ENCODE measurements at regions not wholly inside any gene's neighbourhood (a gene's known extent, or its start where the extent isn't known, plus 50 kb on each side); places are given as distances from the start of the nearest gene placed in this dataset.

GRCh38 chr2:188138313-188138712 is 153.4 kb upstream of the GULP1 start:
- H3K9ac ChIP-seq (ENCODE audit: insufficient read depth in 1 of 2, low read length in 2 of 2), result no peak overlapping the region
- H3K9me3 ChIP-seq (ENCODE audit: control insufficient read depth in 4 of 4, insufficient read depth in 3 of 4, low read length in 3 of 4), result no peaks in the 10 kb centered on the region
- ATAC-seq (ENCODE audit: insufficient read depth, low FRiP score) (no peak), DNase-seq (no peak)
- H3K36me3 ChIP-seq (ENCODE audit: control insufficient read depth in 4 of 4, insufficient read depth in 4 of 4, low read length in 4 of 4), result no peaks in the 10 kb centered on the region
- no peak overlapping the region for H3K27ac ChIP-seq (ENCODE audit: low read depth in 1 of 2, low read length in 1 of 2)
- no peaks in the 10 kb centered on the region for H3K4me1 ChIP-seq (ENCODE audit: control insufficient read depth in 5 of 5, insufficient read depth in 5 of 5, low read length in 5 of 5)
- TF ChIP-seq CTCF (IDR thresholded peaks at IDR 0.05; ENCODE audit: control extremely low read depth, extremely low read depth), result no peak
- no peaks in the 10 kb centered on the region for H3K27me3 ChIP-seq (ENCODE audit: control insufficient read depth in 3 of 3, insufficient read depth in 3 of 3, low read length in 2 of 3)
- no peak overlapping the region for H3K4me3 ChIP-seq

- H3K4me1 ChIP-seq (ENCODE audit: control insufficient read depth in 5 of 5, insufficient read depth in 5 of 5, low read length in 5 of 5), result no peaks in the 10 kb centered on the region
- no peak for TF ChIP-seq CTCF (IDR thresholded peaks at IDR 0.05; ENCODE audit: control extremely low read depth, extremely low read depth)
These were observed 149.6 kb upstream of the GULP1 start for GRCh38 chr2:188142088-188142487.

GRCh38 chr2:188142636-188143295 is 148.9 kb upstream of the GULP1 start:
- WGBS, 2 donors, result 64 to 68% methylated on average over 3 of the region's 3 CpGs
- Histone ChIP-seq H3K9ac (ENCODE audit: insufficient read depth in 1 of 2, low read length in 2 of 2) (no peak overlapping the region), H3K9me3 (ENCODE audit: control insufficient read depth in 4 of 4, insufficient read depth in 3 of 4, low read length in 3 of 4) (no peaks in the 10 kb centered on the region), H3K4me3 (no peak overlapping the region), H3K4me1 (ENCODE audit: control insufficient read depth in 5 of 5, insufficient read depth in 5 of 5, low read length in 5 of 5) (no peaks in the 10 kb centered on the region), H3K27me3 (ENCODE audit: control insufficient read depth in 3 of 3, insufficient read depth in 3 of 3, low read length in 2 of 3) (no peaks in the 10 kb centered on the region), H3K27ac (ENCODE audit: low read depth in 1 of 2, low read length in 1 of 2) (no peak overlapping the region), H3K36me3 (ENCODE audit: control insufficient read depth in 4 of 4, insufficient read depth in 4 of 4, low read length in 4 of 4) (no peaks in the 10 kb centered on the region)
- DNase-seq, result no peak
- ATAC-seq (ENCODE audit: insufficient read depth, low FRiP score), result no peak
- TF ChIP-seq CTCF (IDR thresholded peaks at IDR 0.05; ENCODE audit: control extremely low read depth, extremely low read depth), result no peak

More at GRCh38 chr2:188142088-188142487, 149.6 kb upstream of the GULP1 start:
- ATAC-seq (ENCODE audit: insufficient read depth, low FRiP score) (no peak), DNase-seq (no peak)
- Histone ChIP-seq H3K27me3 (ENCODE audit: control insufficient read depth in 3 of 3, insufficient read depth in 3 of 3, low read length in 2 of 3) (no peaks in the 10 kb centered on the region), H3K4me3 (no peak overlapping the region), H3K27ac (ENCODE audit: low read depth in 1 of 2, low read length in 1 of 2) (no peak overlapping the region), H3K36me3 (ENCODE audit: control insufficient read depth in 4 of 4, insufficient read depth in 4 of 4, low read length in 4 of 4) (no peaks in the 10 kb centered on the region), H3K9me3 (ENCODE audit: control insufficient read depth in 4 of 4, insufficient read depth in 3 of 4, low read length in 3 of 4) (no peaks in the 10 kb centered on the region), H3K9ac (ENCODE audit: insufficient read depth in 1 of 2, low read length in 2 of 2) (no peak overlapping the region)

- no peak overlapping the region for H3K27ac ChIP-seq (ENCODE audit: low read depth in 1 of 2, low read length in 1 of 2)
- ATAC-seq (ENCODE audit: insufficient read depth, low FRiP score) (no peak), DNase-seq (no peak)
- no peak overlapping the region for H3K9ac ChIP-seq (ENCODE audit: insufficient read depth in 1 of 2, low read length in 2 of 2)
- no peak overlapping the region for H3K4me3 ChIP-seq
- 2 to 3% methylated on average over 1 of the region's 1 CpG for WGBS, 2 donors
- no peak for TF ChIP-seq CTCF (IDR thresholded peaks at IDR 0.05; ENCODE audit: control extremely low read depth, extremely low read depth)
- H3K27me3 ChIP-seq (ENCODE audit: control insufficient read depth in 3 of 3, insufficient read depth in 3 of 3, low read length in 2 of 3), result no peaks in the 10 kb centered on the region
- no peaks in the 10 kb centered on the region for H3K36me3 ChIP-seq (ENCODE audit: control insufficient read depth in 4 of 4, insufficient read depth in 4 of 4, low read length in 4 of 4)
- no peaks in the 10 kb centered on the region for H3K4me1 ChIP-seq (ENCODE audit: control insufficient read depth in 5 of 5, insufficient read depth in 5 of 5, low read length in 5 of 5)
- no peaks in the 10 kb centered on the region for H3K9me3 ChIP-seq (ENCODE audit: control insufficient read depth in 4 of 4, insufficient read depth in 3 of 4, low read length in 3 of 4)
These were observed 145.8 kb upstream of the GULP1 start for GRCh38 chr2:188145885-188146284.

Measured in lung (tissue), 11 donors.